ENCODE measurements at regions not wholly inside any gene's neighbourhood (a gene's known extent, or its start where the extent isn't known, plus 50 kb on each side); places are given as distances from the start of the nearest gene placed in this dataset.

GRCh38 chr3:89052386-89052785 lies 55.0 kb upstream of the EPHA3 start:
- TF ChIP-seq TCF7L2 (IDR thresholded peaks at IDR 0.05; ENCODE audit: low read depth, low read length) = no peak
- no peak for TF ChIP-seq SIN3A (IDR thresholded peaks at IDR 0.05; ENCODE audit: borderline replicate concordance, insufficient read depth, low read depth, low read length)
- no peak for TF ChIP-seq CTCF (IDR thresholded peaks at IDR 0.05)
- no peak for TF ChIP-seq REST (IDR thresholded peaks at IDR 0.05; ENCODE audit: insufficient read depth in 1 of 2, low read depth in 2 of 2, low read length in 1 of 2)
- no peak for TF ChIP-seq POLR2AphosphoS5 (IDR thresholded peaks at IDR 0.05; ENCODE audit: low read depth, low read length)
- Histone ChIP-seq H3K27me3 (ENCODE audit: control insufficient read depth, insufficient read depth, low read length) (no peaks in the 10 kb centered on the region), H3K4me3 (ENCODE audit: low read depth in 2 of 2, low read length in 2 of 2) (no peak overlapping the region), H3K36me3 (ENCODE audit: control insufficient read depth, insufficient read depth, low read length) (no peaks in the 10 kb centered on the region), H3K27ac (ENCODE audit: low read length) (no peak overlapping the region), H3K4me1 (ENCODE audit: control insufficient read depth, insufficient read depth, low read length) (no peaks in the 10 kb centered on the region), H3K9me3 (ENCODE audit: control insufficient read depth, insufficient read depth, low read depth, low read length) (no peaks in the 10 kb centered on the region)
- DNase-seq (ENCODE audit: low read depth, low spot score) (no peak), ATAC-seq (no peak)
- intact Hi-C loops (cut with micrococcal nuclease; ENCODE audit: unreplicated experiment) (no loop called here), in situ Hi-C loops (cut with HindIII; ENCODE audit: low pct_unique_long_range_greater_than_20kb, low sequenced_read_pairs) (no loop called here)
- POLR2A ChIA-PET = no interaction called here
- BruUV-seq (replicated peaks) = no TSS peak
- CTCF ChIA-PET = no interaction called here

GRCh38 chr3:89057398-89057797 lies 50.0 kb upstream of the EPHA3 start:
- H3K27me3 ChIP-seq (ENCODE audit: control insufficient read depth, insufficient read depth, low read length) = no peaks in the 10 kb centered on the region
- no peak overlapping the region for H3K4me3 ChIP-seq (ENCODE audit: low read depth in 2 of 2, low read length in 2 of 2)
- TF ChIP-seq CTCF (IDR thresholded peaks at IDR 0.05) (no peak), TCF7L2 (IDR thresholded peaks at IDR 0.05; ENCODE audit: low read depth, low read length) (no peak)
- BruUV-seq (replicated peaks) = no TSS peak
- no peak overlapping the region for H3K27ac ChIP-seq (ENCODE audit: low read length)
- ChIA-PET CTCF (no interaction called here), POLR2A (no interaction called here)
- H3K9me3 ChIP-seq (ENCODE audit: control insufficient read depth, insufficient read depth, low read depth, low read length) = no peaks in the 10 kb centered on the region
- ATAC-seq (no peak), DNase-seq (ENCODE audit: low read depth, low spot score) (no peak)
- intact Hi-C loops (cut with micrococcal nuclease; ENCODE audit: unreplicated experiment) = no loop called here
- in situ Hi-C loops (cut with HindIII; ENCODE audit: low pct_unique_long_range_greater_than_20kb, low sequenced_read_pairs) = no loop called here
- H3K4me1 ChIP-seq (ENCODE audit: control insufficient read depth, insufficient read depth, low read length) = no peaks in the 10 kb centered on the region
- no peaks in the 10 kb centered on the region for H3K36me3 ChIP-seq (ENCODE audit: control insufficient read depth, insufficient read depth, low read length)

Measured in Panc1 (cell line).